GM21423 (cell line): ENCODE measurements at regions not wholly inside any gene's neighbourhood (a gene's known extent, or its start where the extent isn't known, plus 50 kb on each side); places are given as distances from the start of the nearest gene placed in this dataset.
"Not testable (repeated sequence)": the region's sequence is repeated elsewhere in the genome, so short reads cannot be mapped to it uniquely, and the experiment has no call there.

ENCODE experiments used
- ATAC-seq: cut with Tn5 transposase; IDR thresholded peaks from one replicate; pipeline ENCODE4 v1.9.1; 2021; ENCODE audit warnings: mild to moderate bottlenecking, moderate library complexity; ENCODE audit not compliant: unreplicated experiment

- ATAC-seq: no peak
Measured at GRCh38 chr10:3580565-3580964, 204.4 kb downstream of the KLF6 start.

- no peak for ATAC-seq
Measured at GRCh38 chr10:3579845-3580244, 205.2 kb downstream of the KLF6 start.

- ATAC-seq: no peak
Measured at GRCh38 chr10:3578682-3579081, 206.3 kb downstream of the KLF6 start.

- ATAC-seq: no peak
Measured at GRCh38 chr10:3578159-3578558, 206.8 kb downstream of the KLF6 start.

DNA sequence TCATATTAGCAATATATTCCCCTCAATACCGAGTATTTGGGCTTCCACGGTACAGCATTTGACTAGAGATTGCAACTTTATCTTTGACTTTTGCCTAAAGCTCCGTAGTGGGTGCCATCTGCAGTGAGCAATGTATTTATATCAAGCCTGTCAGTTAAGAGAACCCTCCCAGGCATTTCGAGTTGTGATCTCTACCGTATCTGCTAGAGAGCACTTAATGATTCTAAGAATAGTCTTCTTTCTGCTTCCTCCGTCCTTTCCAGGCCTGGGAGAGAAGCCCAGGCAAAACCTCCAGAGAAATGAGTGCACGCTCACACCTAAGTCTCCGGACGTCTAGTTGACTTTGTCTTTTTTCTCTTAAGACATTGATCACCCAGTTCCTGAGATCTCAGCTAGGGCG is 210.6 kb downstream of the KLF6 start:
- ATAC-seq: no peak

DNA sequence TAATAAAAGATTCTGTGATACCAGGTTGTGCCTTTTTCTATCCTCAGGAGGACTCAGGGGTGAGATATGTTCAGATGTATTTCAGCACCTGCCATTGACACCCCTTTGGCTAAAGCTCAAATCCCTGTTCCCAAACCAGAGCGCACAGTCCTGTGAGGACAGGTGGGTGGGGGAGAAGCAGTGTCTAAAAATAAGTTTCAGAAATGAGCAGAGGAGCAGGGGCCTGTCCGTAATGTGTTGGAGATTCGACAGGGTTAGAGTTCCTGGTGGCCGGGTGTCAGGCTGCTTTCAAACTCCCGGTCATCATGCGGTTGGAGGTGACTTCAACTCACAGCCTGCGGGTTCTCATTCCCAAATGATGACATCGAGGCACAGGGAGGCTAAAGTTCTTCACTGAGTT is 211.5 kb downstream of the KLF6 start:
- ATAC-seq: no peak

- ATAC-seq: no peak
Measured at GRCh38 chr10:3571310-3571825, 213.6 kb downstream of the KLF6 start.

DNA sequence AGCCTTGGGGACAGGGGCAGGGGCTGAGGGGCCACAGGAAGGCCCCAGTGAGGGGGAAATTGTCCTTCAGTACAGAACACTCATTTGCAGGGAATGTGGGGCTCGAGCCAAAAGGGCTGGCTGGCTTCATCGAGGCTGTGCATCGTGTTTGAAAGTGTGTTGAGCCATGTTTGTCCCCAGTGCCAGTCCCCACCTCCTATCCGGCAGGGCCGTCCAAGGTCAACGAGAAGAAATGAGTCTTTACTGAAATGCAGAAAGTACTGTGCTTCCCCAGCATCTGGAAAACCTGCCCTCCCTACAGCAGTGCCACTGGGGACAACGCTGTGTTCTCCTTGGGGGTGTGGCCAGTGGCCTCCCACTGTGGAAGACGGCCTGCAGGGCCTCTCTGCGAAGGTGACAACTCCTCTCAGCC is 214.1 kb downstream of the KLF6 start:
- no peak for ATAC-seq

GRCh38 chr10:3570131-3570729 is 214.8 kb downstream of the KLF6 start:
- ATAC-seq: no peak

GRCh38 chr10:3568983-3569382 is 216.0 kb downstream of the KLF6 start:
- no peak for ATAC-seq

GRCh38 chr10:3568392-3568791 is 216.6 kb downstream of the KLF6 start:
- ATAC-seq: no peak

DNA sequence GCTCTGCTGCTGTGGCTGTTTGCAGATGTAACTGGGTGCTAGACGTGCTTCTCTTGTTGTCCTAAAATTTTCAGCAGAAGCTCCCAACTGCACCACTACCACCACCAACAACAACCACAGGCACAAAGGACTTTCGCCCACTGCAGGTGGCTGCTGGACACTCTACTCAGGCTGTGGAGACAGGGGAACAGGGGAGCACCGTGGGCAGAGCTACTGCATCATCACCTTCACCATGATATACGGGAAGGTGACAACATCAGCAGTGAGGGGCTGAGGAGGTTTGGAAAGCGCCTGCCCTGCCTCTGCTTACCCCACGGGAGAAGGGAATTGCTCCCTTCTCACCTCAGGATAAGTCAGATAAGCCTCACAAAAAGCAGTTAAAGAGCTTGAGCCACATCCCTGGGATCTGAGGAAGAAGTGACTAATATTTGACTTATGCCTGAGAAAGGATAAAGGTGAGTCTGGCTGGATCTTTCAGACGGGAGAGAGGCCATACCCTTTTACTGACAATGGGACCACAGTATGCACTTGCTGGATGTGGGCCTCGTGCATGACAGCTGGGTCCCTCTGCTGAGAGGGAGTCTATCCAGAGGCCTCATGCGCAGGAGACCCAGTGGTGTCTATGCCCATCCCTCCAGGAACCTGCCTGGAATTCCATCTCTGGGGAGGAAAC is 217.6 kb downstream of the KLF6 start:
- no peak for ATAC-seq

GRCh38 chr10:3566627-3567026 is 218.4 kb downstream of the KLF6 start:
- ATAC-seq: no peak

DNA sequence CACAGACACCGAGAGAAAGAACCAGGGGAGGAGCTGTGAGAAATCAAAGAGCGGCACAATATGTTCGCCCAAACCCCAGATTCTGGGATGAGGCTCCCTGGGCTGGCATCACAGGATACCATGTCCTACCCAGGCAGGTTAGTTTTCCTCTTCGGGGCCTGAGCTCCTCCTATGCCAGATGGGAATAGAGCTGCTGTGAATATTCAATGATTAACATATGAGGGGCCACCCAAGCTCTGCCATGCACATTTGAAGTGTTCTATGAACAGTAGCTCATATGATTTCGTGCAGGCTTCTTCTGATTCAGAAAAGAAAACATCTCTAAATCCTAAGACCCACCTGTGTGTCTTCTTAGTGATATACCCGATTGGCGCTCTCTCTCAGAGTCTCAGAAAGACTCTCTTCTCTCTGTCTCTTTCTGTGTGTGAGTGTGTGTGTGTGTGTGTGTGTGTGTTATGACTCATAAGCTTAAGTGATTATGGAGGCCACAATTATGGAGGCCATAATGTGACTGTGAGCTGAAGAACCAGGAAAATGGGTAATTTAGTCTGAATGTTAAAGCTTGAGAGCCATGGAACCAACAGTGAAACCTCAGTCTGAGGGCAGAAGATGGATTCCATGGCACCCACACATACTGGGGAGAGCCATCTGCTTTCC is 220.5 kb downstream of the KLF6 start:
- no peak for ATAC-seq

- no peak for ATAC-seq
Measured at GRCh38 chr10:3563298-3563697, 221.7 kb downstream of the KLF6 start.

GRCh38 chr10:3560628-3561027 is 224.4 kb downstream of the KLF6 start:
- ATAC-seq: not testable (repeated sequence)

- ATAC-seq: no peak
Measured at GRCh38 chr10:3559527-3559926, 225.5 kb downstream of the KLF6 start.

DNA sequence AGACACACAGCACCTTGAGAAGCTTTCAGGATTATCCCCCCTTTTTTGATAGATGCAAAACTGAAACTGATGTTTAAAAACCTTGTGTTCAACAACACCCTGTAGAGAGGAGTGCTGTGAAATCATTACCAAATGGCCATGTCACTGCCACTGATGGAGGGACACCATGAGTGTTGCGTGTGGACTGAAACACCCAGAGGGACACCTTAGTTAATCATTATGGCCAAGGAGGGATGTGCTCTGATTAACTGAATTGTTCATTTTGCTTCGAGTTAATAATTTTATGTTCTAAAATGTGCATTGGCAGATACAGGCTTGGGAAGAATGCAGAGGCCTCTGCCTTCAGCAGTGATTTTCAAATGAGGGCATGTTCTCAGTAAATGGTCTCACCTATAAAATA is 226.0 kb downstream of the KLF6 start:
- no peak for ATAC-seq

- ATAC-seq: not testable (repeated sequence)
Measured at GRCh38 chr10:3556191-3557017, 228.6 kb downstream of the KLF6 start.

DNA sequence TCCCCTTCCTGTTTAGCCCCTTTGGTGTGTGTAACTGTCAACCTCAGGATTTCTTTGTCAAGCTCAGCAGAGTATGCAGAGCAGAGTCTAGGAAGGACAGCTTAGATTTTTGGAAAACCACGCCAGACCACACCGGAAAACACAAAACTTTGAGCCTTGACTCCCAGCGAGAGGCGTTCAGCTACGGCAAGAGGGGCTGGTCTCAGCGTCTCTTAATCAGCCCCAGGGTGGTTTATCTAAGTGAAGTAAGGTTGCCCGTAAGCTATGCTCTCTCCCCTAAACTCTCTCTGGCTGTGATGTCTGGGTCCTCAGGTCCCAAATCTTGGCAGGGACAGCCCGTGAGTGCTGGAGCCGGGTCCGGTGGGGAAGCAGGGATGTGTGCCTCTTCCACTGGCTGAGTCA is 230.9 kb downstream of the KLF6 start:
- ATAC-seq: no peak

GRCh38 chr10:3552281-3552680 is 232.7 kb downstream of the KLF6 start:
- no peak for ATAC-seq
